BE2C (cell line): ENCODE measurements at regions not wholly inside any gene's neighbourhood (a gene's known extent, or its start where the extent isn't known, plus 50 kb on each side); places are given as distances from the start of the nearest gene placed in this dataset.
"Not testable (repeated sequence)": the region's sequence is repeated elsewhere in the genome, so short reads cannot be mapped to it uniquely, and the experiment has no call there.

Experiments
- DNase-seq: peaks from one replicate; pipeline ENCODE4 v3.0.0-alpha.2; 2020
- H3K27me3 ChIP-seq: fragments of 250-450 bp; sonication (Bioruptor Pico); 2 replicates; pipeline ENCODE4 v1.5.1; 2020; ENCODE audit warnings: mild to moderate bottlenecking
- H3K36me3 ChIP-seq: fragments of 250-450 bp; sonication (Bioruptor Pico); 2 replicates; pipeline ENCODE4 v1.5.1; 2020; ENCODE audit warnings: mild to moderate bottlenecking
- H3K4me1 ChIP-seq: fragments of 250-450 bp; sonication (Bioruptor Pico); 2 replicates; pipeline ENCODE4 v1.5.1; 2020
- H3K4me3 ChIP-seq: 2 replicates; pipeline ENCODE4 v1.5.1; 2011; ENCODE audit warnings: low read depth, low read length
- H3K9me3 ChIP-seq: fragments of 250-450 bp; sonication (Bioruptor Pico); 2 replicates; pipeline ENCODE4 v1.5.1; 2020
- CTCF ChIP-seq: IDR thresholded peaks from 2 replicates; pipeline ENCODE4 v1.5.1; 2012; ENCODE audit warnings: mild to moderate bottlenecking, low read depth, low read length

DNA sequence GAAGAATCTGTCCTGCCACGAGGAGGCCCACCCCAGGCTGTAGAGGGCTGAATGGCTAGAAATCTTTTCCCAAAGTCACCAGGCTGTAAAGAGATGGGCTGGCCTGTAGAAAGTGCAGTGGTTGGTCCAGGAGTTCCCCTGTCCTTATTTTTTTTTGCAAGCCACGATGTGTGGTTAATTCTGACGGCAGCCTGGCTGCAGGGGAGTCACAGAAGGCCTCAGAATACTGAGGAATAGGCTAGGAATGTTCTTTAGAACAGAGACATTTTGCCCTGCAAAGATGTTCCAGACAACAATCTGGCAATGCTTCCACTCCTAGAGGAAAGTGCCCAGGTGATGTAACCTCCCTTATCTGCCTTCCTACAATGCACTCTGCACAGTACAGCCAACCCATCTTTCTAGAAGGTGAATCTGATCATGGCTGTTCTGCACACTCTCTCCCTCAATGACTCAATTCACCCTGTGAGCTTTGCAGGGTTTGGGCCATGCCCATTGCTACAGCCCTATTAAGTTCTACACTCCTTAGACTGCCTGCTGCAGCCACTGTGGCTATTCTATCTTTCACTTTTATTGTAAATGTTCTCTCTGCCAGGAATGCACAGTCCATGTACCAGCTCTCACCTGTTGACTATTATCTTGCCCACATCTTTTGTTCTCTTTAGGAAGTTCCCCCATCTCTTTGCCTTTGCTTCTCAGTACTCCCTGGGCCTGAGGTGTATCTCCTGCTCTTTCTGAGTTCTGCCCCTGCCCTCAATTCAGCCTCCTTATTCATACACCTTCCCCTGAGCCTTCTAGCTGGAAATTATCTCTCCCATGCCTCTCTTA is 377.8 kb upstream of the CLINT1 start:
- Histone ChIP-seq H3K36me3 (no peaks in the 10 kb centered on the region), H3K4me3 (no peak overlapping the region), H3K27me3 (no peaks in the 10 kb centered on the region), H3K9me3 (no peaks in the 10 kb centered on the region), H3K4me1 (no peaks in the 10 kb centered on the region)
- TF ChIP-seq CTCF = no peak
- no peak for DNase-seq

DNA sequence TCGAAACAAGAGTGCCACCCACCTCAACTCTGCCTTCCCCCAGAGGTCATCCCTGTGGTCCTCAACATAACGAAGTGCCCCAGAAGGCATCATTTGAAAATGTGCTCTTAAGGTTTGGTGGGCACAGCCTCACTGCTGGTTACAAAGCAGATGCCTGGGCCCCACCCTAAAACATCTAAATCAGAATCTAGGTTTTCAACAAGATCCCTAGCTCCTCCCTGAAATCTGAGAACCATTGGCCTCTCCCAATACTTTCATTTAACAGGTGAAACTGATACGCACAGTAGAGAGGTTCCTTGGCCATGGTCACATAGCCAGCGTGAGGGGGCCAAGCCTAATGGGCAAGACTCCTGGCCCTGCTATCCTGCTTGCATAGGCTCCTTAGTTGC is 376.2 kb upstream of the CLINT1 start:
- TF ChIP-seq CTCF = no peak
- H3K36me3 ChIP-seq = no peaks in the 10 kb centered on the region
- H3K4me1 ChIP-seq = no peaks in the 10 kb centered on the region
- no peak for DNase-seq
- H3K27me3 ChIP-seq = no peaks in the 10 kb centered on the region
- H3K9me3 ChIP-seq = no peaks in the 10 kb centered on the region
- H3K4me3 ChIP-seq = no peak overlapping the region

GRCh38 chr5:158234323-158235158 is 375.6 kb upstream of the CLINT1 start:
- Histone ChIP-seq H3K27me3 (no peaks in the 10 kb centered on the region), H3K4me3 (no peak overlapping the region), H3K4me1 (no peaks in the 10 kb centered on the region), H3K9me3 (no peaks in the 10 kb centered on the region), H3K36me3 (no peaks in the 10 kb centered on the region)
- no peak for DNase-seq
- no peak for TF ChIP-seq CTCF

- Histone ChIP-seq H3K4me1 (no peaks in the 10 kb centered on the region), H3K4me3 (no peak overlapping the region), H3K27me3 (no peaks in the 10 kb centered on the region), H3K36me3 (no peaks in the 10 kb centered on the region), H3K9me3 (no peaks in the 10 kb centered on the region)
- DNase-seq = no peak
- no peak for TF ChIP-seq CTCF
Observed at GRCh38 chr5:158233735-158234322, 374.9 kb upstream of the CLINT1 start.

GRCh38 chr5:158227314-158227713 is 368.4 kb upstream of the CLINT1 start:
- not testable (repeated sequence) for H3K4me3 ChIP-seq, H3K27me3 ChIP-seq, H3K4me1 ChIP-seq, H3K36me3 ChIP-seq, H3K9me3 ChIP-seq, DNase-seq

GRCh38 chr5:158226496-158226895 is 367.6 kb upstream of the CLINT1 start:
- peaks cover 2% of the 10 kb centered on the region; the same call in 1 of the 2 replicates for H3K9me3 ChIP-seq
- H3K36me3 ChIP-seq = no peaks in the 10 kb centered on the region
- H3K27me3 ChIP-seq = no peaks in the 10 kb centered on the region
- DNase-seq = no peak
- H3K4me1 ChIP-seq = no peaks in the 10 kb centered on the region
- no peak for TF ChIP-seq CTCF
- H3K4me3 ChIP-seq = no peak overlapping the region
